GM23338 (cell line): ENCODE measurements at regions not wholly inside any gene's neighbourhood (a gene's known extent, or its start where the extent isn't known, plus 50 kb on each side); places are given as distances from the start of the nearest gene placed in this dataset.

ENCODE experiments used
- ATAC-seq: fragments of 200-7000 bp; cut with Tn5 transposase; 3 replicates; pipeline ENCODE4 v1.9.1; 2020
- DNase-seq: peaks from one replicate; pipeline ENCODE4 v3.0.0-alpha.2; 2015; ENCODE audit warnings: low spot score
- H2AFZ ChIP-seq: fragments of 200-600 bp; sonication (generic); 2 replicates; pipeline ENCODE4 v1.8.0; 2016; ENCODE audit warnings: antibody characterized with exemption, mild to moderate bottlenecking, moderate library complexity
- H3F3A ChIP-seq: fragments of 200-600 bp; sonication (generic); replicated peaks from 2 replicates; pipeline ENCODE4 v1.8.0; 2017; ENCODE audit warnings: antibody characterized with exemption, mixed run types, low read depth
- H3K27ac ChIP-seq: fragments of 200-600 bp; sonication (generic); 2 replicates; pipeline ENCODE4 v1.6.1; 2016; ENCODE audit warnings: low read depth
- H3K27me3 ChIP-seq: fragments of 200-600 bp; sonication (generic); 2 replicates; pipeline ENCODE4 v1.8.0; 2016; ENCODE audit warnings: mild to moderate bottlenecking, mixed run types, moderate library complexity; ENCODE audit not compliant: insufficient read depth
- H3K36me3 ChIP-seq: fragments of 200-600 bp; sonication (generic); 2 replicates; pipeline ENCODE4 v1.8.0; 2016; ENCODE audit warnings: mild to moderate bottlenecking; ENCODE audit not compliant: insufficient read depth
- H3K4me1 ChIP-seq: fragments of 200-600 bp; sonication (generic); 2 replicates; pipeline ENCODE4 v1.8.0; 2016; ENCODE audit warnings: mild to moderate bottlenecking, moderate library complexity; ENCODE audit not compliant: insufficient read depth
- H3K4me2 ChIP-seq: fragments of 200-600 bp; sonication (generic); 2 replicates; pipeline ENCODE4 v1.7.1; 2017; ENCODE audit warnings: mixed run types
- H3K4me3 ChIP-seq: fragments of 200-600 bp; sonication (generic); 2 replicates; pipeline ENCODE4 v1.6.1; 2016; ENCODE audit warnings: mixed run types
- H3K79me2 ChIP-seq: fragments of 200-600 bp; sonication (generic); replicated peaks from 2 replicates; pipeline ENCODE4 v1.8.0; 2017; ENCODE audit warnings: mild to moderate bottlenecking; ENCODE audit not compliant: insufficient read depth
- H3K9me2 ChIP-seq: fragments of 200-600 bp; sonication (generic); 2 replicates; pipeline ENCODE4 v1.8.0; 2017; ENCODE audit not compliant: insufficient read depth
- H4K20me1 ChIP-seq: fragments of 200-600 bp; sonication (generic); replicated peaks from 2 replicates; pipeline ENCODE4 v1.8.0; 2017; ENCODE audit warnings: mild to moderate bottlenecking; ENCODE audit not compliant: insufficient read depth
- H3K27ac Mint-ChIP-seq: 2 replicates; pipeline ENCODE4 v1.8.0; 2020; ENCODE audit warnings: inconsistent platforms, mild to moderate bottlenecking, moderate library complexity, mixed read lengths
- H3K27me3 Mint-ChIP-seq: 3 replicates; pipeline ENCODE4 v1.8.0; 2022; ENCODE audit warnings: low read depth, mild to moderate bottlenecking, moderate library complexity, mixed read lengths, inconsistent platforms; ENCODE audit not compliant: insufficient read depth, poor library complexity
- H3K36me3 Mint-ChIP-seq: 3 replicates; pipeline ENCODE4 v1.8.0; 2021; ENCODE audit warnings: low read depth, mild to moderate bottlenecking, inconsistent platforms, moderate library complexity, mixed read lengths
- H3K4me1 Mint-ChIP-seq: 3 replicates; pipeline ENCODE4 v1.8.0; 2020; ENCODE audit warnings: mild to moderate bottlenecking, inconsistent platforms, mixed read lengths
- H3K4me3 Mint-ChIP-seq: 3 replicates; pipeline ENCODE4 v1.8.0; 2021; ENCODE audit warnings: moderate library complexity, mild to moderate bottlenecking, inconsistent platforms, mixed read lengths
- H3K9me3 Mint-ChIP-seq: 3 replicates; pipeline ENCODE4 v1.8.0; 2020; ENCODE audit warnings: moderate library complexity, mild to moderate bottlenecking, inconsistent platforms, mixed read lengths
- CREB1 ChIP-seq: fragments of 250-450 bp; sonication (Bioruptor Pico); IDR thresholded peaks from 2 replicates; pipeline ENCODE4 v1.5.0; 2020; ENCODE audit warnings: low read depth, mild to moderate bottlenecking, moderate library complexity
- EZH2 ChIP-seq: fragments of 200-600 bp; sonication (generic); IDR thresholded peaks from one replicate; pipeline ENCODE4 v1.8.0; 2017; ENCODE audit warnings: antibody characterized with exemption, mild to moderate bottlenecking, low read depth; ENCODE audit not compliant: unreplicated experiment
- EZH2phosphoT487 ChIP-seq: fragments of 200-600 bp; sonication (generic); IDR thresholded peaks from one replicate; pipeline ENCODE4 v1.8.1; 2018; ENCODE audit warnings: antibody characterized with exemption; ENCODE audit not compliant: unreplicated experiment
- JUNB ChIP-seq: IDR thresholded peaks from one replicate; pipeline ENCODE4 v1.6.1; 2016; ENCODE audit warnings: antibody characterized with exemption; ENCODE audit not compliant: unreplicated experiment
- NANOG ChIP-seq: IDR thresholded peaks from 2 replicates; pipeline ENCODE4 v1.6.1; 2016; ENCODE audit warnings: antibody characterized with exemption, borderline replicate concordance
- STAT1 ChIP-seq: IDR thresholded peaks from one replicate; pipeline ENCODE4 v1.6.1; 2016; ENCODE audit warnings: antibody characterized with exemption; ENCODE audit not compliant: unreplicated experiment
- ZNF114 ChIP-seq: fragments of 250-450 bp; sonication (Bioruptor Pico); IDR thresholded peaks from 2 replicates; pipeline ENCODE4 v1.5.0; 2020; ENCODE audit warnings: mild to moderate bottlenecking, moderate library complexity
- ZNF331 ChIP-seq: fragments of 250-450 bp; sonication (Bioruptor Pico); IDR thresholded peaks from 2 replicates; pipeline ENCODE4 v1.5.0; 2020; ENCODE audit warnings: low read depth, mild to moderate bottlenecking, moderate library complexity
- TF ChIP-seq, protein P1 (sequence below): IDR thresholded peaks from 2 replicates; pipeline ENCODE4 v1.6.1; 2016; ENCODE audit warnings: antibody characterized with exemption
- TF ChIP-seq, protein P2 (sequence below): IDR thresholded peaks from one replicate; pipeline ENCODE4 v1.6.1; 2018; ENCODE audit warnings: antibody characterized with exemption; ENCODE audit not compliant: unreplicated experiment
- TF ChIP-seq, protein P3 (sequence below), 2 experiments: fragments of 200-600 bp in 1 of 2; sonication (generic) in 1 of 2; conservative IDR thresholded peaks; 2 replicates each; pipeline versions ENCODE4 v1.5.1 to v1.6.1; 2016 to 2017; ENCODE audit warnings: antibody characterized with exemption in 2 of 2, low read depth in 2 of 2, mild to moderate bottlenecking in 2 of 2, moderate library complexity in 1 of 2

DNA sequence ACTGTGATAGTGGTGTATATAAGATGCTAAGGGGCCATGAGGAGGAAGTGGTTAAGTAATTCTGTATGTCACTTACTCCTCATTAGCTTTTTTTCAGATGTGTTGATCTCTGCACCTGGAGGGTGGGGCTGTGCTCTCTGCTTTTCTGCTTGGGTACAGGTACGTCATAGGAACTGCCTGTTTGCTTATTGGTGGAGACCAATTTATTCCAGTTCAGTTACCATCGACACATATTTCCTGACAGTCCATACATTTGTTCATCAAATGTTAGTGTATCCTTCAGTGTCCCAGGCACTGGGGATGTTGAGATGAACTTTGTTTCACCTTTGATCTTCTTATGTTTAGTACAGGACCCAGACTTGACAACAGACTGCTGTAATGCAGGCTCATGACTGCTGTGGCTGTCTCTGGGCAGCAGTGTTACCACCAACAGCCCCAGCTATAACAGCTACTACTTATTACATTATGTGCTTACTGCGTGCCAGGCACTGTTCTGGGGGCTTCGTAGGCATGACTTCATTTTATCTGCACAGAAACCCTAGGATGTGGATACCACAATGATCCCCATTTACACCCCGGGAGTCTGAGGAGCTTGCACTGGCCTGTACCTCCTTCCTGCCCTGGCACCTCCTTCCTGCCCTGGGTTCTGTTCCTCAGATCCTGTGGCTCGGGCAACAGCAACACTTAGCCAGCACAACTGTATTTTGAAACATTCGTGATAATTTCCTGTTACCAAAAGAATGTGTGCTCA, 87.4 kb downstream of the BUB3 start:
- no peaks in the 10 kb centered on the region for H3K4me1 ChIP-seq
- no peak overlapping the region for H3K27ac ChIP-seq
- H3K79me2 ChIP-seq = no peaks in the 10 kb centered on the region
- no peak for ATAC-seq
- H3K27me3 Mint-ChIP-seq = peaks cover 1% of the 10 kb centered on the region
- H3K4me2 ChIP-seq = no peak overlapping the region
- H3F3A ChIP-seq = no peaks in the 10 kb centered on the region
- no peaks in the 10 kb centered on the region for H3K9me2 ChIP-seq
- H2AFZ ChIP-seq = no peak overlapping the region
- H3K4me3 Mint-ChIP-seq = no peak overlapping the region
- no peaks in the 10 kb centered on the region for H3K27me3 ChIP-seq
- no peaks in the 10 kb centered on the region for H3K36me3 Mint-ChIP-seq
- H3K4me1 Mint-ChIP-seq = peaks cover 6% of the 10 kb centered on the region
- no peaks in the 10 kb centered on the region for H3K9me3 Mint-ChIP-seq
- H3K27ac Mint-ChIP-seq = no peak overlapping the region
- no peak overlapping the region for H3K4me3 ChIP-seq
- no peaks in the 10 kb centered on the region for H3K36me3 ChIP-seq
- no peak for DNase-seq
- no peak for TF ChIP-seq JUNB
- no peak for TF ChIP-seq STAT1
- TF ChIP-seq EZH2 = no peak
- TF ChIP-seq, protein P1, sequence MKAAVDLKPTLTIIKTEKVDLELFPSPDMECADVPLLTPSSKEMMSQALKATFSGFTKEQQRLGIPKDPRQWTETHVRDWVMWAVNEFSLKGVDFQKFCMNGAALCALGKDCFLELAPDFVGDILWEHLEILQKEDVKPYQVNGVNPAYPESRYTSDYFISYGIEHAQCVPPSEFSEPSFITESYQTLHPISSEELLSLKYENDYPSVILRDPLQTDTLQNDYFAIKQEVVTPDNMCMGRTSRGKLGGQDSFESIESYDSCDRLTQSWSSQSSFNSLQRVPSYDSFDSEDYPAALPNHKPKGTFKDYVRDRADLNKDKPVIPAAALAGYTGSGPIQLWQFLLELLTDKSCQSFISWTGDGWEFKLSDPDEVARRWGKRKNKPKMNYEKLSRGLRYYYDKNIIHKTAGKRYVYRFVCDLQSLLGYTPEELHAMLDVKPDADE = no peak
- TF ChIP-seq, protein P2, sequence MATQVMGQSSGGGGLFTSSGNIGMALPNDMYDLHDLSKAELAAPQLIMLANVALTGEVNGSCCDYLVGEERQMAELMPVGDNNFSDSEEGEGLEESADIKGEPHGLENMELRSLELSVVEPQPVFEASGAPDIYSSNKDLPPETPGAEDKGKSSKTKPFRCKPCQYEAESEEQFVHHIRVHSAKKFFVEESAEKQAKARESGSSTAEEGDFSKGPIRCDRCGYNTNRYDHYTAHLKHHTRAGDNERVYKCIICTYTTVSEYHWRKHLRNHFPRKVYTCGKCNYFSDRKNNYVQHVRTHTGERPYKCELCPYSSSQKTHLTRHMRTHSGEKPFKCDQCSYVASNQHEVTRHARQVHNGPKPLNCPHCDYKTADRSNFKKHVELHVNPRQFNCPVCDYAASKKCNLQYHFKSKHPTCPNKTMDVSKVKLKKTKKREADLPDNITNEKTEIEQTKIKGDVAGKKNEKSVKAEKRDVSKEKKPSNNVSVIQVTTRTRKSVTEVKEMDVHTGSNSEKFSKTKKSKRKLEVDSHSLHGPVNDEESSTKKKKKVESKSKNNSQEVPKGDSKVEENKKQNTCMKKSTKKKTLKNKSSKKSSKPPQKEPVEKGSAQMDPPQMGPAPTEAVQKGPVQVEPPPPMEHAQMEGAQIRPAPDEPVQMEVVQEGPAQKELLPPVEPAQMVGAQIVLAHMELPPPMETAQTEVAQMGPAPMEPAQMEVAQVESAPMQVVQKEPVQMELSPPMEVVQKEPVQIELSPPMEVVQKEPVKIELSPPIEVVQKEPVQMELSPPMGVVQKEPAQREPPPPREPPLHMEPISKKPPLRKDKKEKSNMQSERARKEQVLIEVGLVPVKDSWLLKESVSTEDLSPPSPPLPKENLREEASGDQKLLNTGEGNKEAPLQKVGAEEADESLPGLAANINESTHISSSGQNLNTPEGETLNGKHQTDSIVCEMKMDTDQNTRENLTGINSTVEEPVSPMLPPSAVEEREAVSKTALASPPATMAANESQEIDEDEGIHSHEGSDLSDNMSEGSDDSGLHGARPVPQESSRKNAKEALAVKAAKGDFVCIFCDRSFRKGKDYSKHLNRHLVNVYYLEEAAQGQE = no peak
- TF ChIP-seq CREB1 (CRISPR knock-in tag) = no peak
- no peak for TF ChIP-seq EZH2phosphoT487
- H4K20me1 ChIP-seq = no peaks in the 10 kb centered on the region; the same call in 1 of the 2 replicates

DNA sequence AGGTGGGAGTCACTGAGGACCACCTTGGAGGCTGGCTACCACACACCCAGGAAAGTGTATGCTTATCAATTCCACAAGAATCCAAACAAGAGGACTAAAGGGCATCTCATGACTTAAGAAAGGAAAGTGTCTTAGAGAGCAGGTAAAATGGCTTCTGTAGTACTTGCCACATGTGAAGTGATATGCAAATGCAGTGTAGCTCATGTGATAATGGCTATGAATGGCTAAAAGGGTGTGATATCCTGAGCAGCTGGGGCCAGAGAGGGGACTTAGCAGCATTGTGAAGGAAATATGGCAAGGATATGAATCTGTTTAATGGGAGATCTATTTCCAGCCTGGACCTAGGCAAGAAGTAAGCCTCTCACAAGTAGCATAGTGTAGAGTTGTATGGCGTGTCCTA, 90.5 kb downstream of the BUB3 start:
- no peaks in the 10 kb centered on the region; the same call in 1 of the 2 replicates for H4K20me1 ChIP-seq
- no peaks in the 10 kb centered on the region for H3K36me3 Mint-ChIP-seq
- H3K4me3 Mint-ChIP-seq = no peak overlapping the region
- H3K4me3 ChIP-seq = no peak overlapping the region
- H3K27me3 ChIP-seq = no peaks in the 10 kb centered on the region
- H3F3A ChIP-seq = no peaks in the 10 kb centered on the region
- DNase-seq (no peak), ATAC-seq (no peak)
- no peaks in the 10 kb centered on the region for H3K9me2 ChIP-seq
- no peak overlapping the region for H3K27ac ChIP-seq
- peaks cover 1% of the 10 kb centered on the region for H3K27me3 Mint-ChIP-seq
- no peak overlapping the region for H2AFZ ChIP-seq
- H3K4me1 ChIP-seq = no peaks in the 10 kb centered on the region
- H3K4me2 ChIP-seq = no peak overlapping the region
- peaks cover 6% of the 10 kb centered on the region for H3K4me1 Mint-ChIP-seq
- no peaks in the 10 kb centered on the region for H3K79me2 ChIP-seq
- no peaks in the 10 kb centered on the region for H3K36me3 ChIP-seq
- H3K27ac Mint-ChIP-seq = peak overlapping the region; percentile 37; the same call in 1 of the 2 replicates
- H3K9me3 Mint-ChIP-seq = no peaks in the 10 kb centered on the region
- TF ChIP-seq, protein P3, sequence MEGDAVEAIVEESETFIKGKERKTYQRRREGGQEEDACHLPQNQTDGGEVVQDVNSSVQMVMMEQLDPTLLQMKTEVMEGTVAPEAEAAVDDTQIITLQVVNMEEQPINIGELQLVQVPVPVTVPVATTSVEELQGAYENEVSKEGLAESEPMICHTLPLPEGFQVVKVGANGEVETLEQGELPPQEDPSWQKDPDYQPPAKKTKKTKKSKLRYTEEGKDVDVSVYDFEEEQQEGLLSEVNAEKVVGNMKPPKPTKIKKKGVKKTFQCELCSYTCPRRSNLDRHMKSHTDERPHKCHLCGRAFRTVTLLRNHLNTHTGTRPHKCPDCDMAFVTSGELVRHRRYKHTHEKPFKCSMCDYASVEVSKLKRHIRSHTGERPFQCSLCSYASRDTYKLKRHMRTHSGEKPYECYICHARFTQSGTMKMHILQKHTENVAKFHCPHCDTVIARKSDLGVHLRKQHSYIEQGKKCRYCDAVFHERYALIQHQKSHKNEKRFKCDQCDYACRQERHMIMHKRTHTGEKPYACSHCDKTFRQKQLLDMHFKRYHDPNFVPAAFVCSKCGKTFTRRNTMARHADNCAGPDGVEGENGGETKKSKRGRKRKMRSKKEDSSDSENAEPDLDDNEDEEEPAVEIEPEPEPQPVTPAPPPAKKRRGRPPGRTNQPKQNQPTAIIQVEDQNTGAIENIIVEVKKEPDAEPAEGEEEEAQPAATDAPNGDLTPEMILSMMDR (conservative IDR thresholded peaks at IDR 0.05; ENCODE audit: low read depth in 2 of 2) = no peak
- TF ChIP-seq JUNB (no peak), ZNF114 (CRISPR knock-in tag) (no peak), EZH2 (no peak), CREB1 (CRISPR knock-in tag) (no peak), NANOG (no peak), ZNF331 (CRISPR knock-in tag) (no peak)
- TF ChIP-seq, protein P2 = no peak
- TF ChIP-seq, protein P1 = no peak
